ENCODE measurements at regions not wholly inside any gene's neighbourhood (a gene's known extent, or its start where the extent isn't known, plus 50 kb on each side); places are given as distances from the start of the nearest gene placed in this dataset.

DNA sequence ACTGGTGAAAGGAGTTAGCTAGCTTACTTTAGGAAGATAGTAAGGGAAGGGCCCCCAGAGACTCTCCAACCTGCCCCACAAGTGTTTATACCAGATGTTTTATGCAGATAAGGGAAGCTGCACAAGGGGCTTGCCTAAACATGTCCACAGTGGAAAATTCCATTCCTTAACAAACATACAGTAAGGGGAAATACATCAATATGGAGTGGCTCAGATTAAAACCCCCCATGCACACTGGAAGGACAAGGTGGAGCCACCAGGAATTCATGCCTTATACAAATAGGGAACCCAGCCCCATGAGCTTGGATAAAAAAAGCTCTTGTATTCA is 106.3 kb upstream of the GPBP1 start (continued):
- TF ChIP-seq, protein P1, sequence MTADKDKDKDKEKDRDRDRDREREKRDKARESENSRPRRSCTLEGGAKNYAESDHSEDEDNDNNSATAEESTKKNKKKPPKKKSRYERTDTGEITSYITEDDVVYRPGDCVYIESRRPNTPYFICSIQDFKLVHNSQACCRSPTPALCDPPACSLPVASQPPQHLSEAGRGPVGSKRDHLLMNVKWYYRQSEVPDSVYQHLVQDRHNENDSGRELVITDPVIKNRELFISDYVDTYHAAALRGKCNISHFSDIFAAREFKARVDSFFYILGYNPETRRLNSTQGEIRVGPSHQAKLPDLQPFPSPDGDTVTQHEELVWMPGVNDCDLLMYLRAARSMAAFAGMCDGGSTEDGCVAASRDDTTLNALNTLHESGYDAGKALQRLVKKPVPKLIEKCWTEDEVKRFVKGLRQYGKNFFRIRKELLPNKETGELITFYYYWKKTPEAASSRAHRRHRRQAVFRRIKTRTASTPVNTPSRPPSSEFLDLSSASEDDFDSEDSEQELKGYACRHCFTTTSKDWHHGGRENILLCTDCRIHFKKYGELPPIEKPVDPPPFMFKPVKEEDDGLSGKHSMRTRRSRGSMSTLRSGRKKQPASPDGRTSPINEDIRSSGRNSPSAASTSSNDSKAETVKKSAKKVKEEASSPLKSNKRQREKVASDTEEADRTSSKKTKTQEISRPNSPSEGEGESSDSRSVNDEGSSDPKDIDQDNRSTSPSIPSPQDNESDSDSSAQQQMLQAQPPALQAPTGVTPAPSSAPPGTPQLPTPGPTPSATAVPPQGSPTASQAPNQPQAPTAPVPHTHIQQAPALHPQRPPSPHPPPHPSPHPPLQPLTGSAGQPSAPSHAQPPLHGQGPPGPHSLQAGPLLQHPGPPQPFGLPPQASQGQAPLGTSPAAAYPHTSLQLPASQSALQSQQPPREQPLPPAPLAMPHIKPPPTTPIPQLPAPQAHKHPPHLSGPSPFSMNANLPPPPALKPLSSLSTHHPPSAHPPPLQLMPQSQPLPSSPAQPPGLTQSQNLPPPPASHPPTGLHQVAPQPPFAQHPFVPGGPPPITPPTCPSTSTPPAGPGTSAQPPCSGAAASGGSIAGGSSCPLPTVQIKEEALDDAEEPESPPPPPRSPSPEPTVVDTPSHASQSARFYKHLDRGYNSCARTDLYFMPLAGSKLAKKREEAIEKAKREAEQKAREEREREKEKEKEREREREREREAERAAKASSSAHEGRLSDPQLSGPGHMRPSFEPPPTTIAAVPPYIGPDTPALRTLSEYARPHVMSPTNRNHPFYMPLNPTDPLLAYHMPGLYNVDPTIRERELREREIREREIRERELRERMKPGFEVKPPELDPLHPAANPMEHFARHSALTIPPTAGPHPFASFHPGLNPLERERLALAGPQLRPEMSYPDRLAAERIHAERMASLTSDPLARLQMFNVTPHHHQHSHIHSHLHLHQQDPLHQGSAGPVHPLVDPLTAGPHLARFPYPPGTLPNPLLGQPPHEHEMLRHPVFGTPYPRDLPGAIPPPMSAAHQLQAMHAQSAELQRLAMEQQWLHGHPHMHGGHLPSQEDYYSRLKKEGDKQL (CRISPR knock-in tag; IDR thresholded peaks at IDR 0.05; ENCODE audit: borderline replicate concordance) = no peak
- TF ChIP-seq ZC3H4 (CRISPR knock-in tag; IDR thresholded peaks at IDR 0.05; ENCODE audit: borderline replicate concordance) (no peak), RCOR1 (IDR thresholded peaks at IDR 0.05; ENCODE audit: borderline replicate concordance in 1 of 2, low read depth in 2 of 2, low read length in 2 of 2) (0 out of 4 replicates have a peak, but pooled peaks of 1 of the 2 experiments have one; percentile 12), TGIF2 (CRISPR knock-in tag; IDR thresholded peaks at IDR 0.05) (no peak), TEAD1 (CRISPR knock-in tag; IDR thresholded peaks at IDR 0.05) (0 out of 4 replicates have a peak, but pooled peaks of 1 of the 2 experiments have one; percentile 11), ETV5 (CRISPR knock-in tag; IDR thresholded peaks at IDR 0.05; ENCODE audit: low read depth) (no peak), ZNF717 (CRISPR knock-in tag; IDR thresholded peaks at IDR 0.05) (no peak), SMAD3 (CRISPR knock-in tag; conservative IDR thresholded peaks at IDR 0.05) (no peak), ZNF445 (CRISPR knock-in tag; IDR thresholded peaks at IDR 0.05; ENCODE audit: low read depth) (no peak), ZNF584 (CRISPR knock-in tag; IDR thresholded peaks at IDR 0.05; ENCODE audit: low read depth) (no peak), SLC30A9 (CRISPR knock-in tag; IDR thresholded peaks at IDR 0.05) (no peak), NFE2 (IDR thresholded peaks at IDR 0.05; ENCODE audit: low read depth) (no peak), CBFA2T3 (IDR thresholded peaks at IDR 0.05) (peak; percentile 73), NR4A1 (CRISPR knock-in tag; IDR thresholded peaks at IDR 0.05) (no peak), NR4A1 (tag; IDR thresholded peaks at IDR 0.05) (peak; percentile 41; the same call in 1 of the 2 replicates), STAT5B (CRISPR knock-in tag; IDR thresholded peaks at IDR 0.05) (no peak), ZNF165 (CRISPR knock-in tag; IDR thresholded peaks at IDR 0.05; ENCODE audit: borderline replicate concordance) (no peak), ZFP1 (CRISPR knock-in tag; IDR thresholded peaks at IDR 0.05) (no peak), EP300 (IDR thresholded peaks at IDR 0.05; ENCODE audit: low read length) (peak; percentile 61; the same call in 1 of the 2 replicates), THRAP3 (IDR thresholded peaks at IDR 0.05; ENCODE audit: borderline replicate concordance) (no peak), NUFIP1 (IDR thresholded peaks at IDR 0.05; ENCODE audit: partially characterized antibody) (no peak)
- TF ChIP-seq, protein P2, sequence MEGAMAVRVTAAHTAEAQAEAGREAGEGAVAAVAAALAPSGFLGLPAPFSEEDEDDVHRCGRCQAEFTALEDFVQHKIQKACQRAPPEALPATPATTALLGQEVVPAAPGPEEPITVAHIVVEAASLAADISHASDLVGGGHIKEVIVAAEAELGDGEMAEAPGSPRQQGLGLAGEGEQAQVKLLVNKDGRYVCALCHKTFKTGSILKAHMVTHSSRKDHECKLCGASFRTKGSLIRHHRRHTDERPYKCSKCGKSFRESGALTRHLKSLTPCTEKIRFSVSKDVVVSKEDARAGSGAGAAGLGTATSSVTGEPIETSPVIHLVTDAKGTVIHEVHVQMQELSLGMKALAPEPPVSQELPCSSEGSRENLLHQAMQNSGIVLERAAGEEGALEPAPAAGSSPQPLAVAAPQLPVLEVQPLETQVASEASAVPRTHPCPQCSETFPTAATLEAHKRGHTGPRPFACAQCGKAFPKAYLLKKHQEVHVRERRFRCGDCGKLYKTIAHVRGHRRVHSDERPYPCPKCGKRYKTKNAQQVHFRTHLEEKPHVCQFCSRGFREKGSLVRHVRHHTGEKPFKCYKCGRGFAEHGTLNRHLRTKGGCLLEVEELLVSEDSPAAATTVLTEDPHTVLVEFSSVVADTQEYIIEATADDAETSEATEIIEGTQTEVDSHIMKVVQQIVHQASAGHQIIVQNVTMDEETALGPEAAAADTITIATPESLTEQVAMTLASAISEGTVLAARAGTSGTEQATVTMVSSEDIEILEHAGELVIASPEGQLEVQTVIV (CRISPR knock-in tag; IDR thresholded peaks at IDR 0.05; ENCODE audit: borderline replicate concordance) = no peak
- TF ChIP-seq, protein P3, sequence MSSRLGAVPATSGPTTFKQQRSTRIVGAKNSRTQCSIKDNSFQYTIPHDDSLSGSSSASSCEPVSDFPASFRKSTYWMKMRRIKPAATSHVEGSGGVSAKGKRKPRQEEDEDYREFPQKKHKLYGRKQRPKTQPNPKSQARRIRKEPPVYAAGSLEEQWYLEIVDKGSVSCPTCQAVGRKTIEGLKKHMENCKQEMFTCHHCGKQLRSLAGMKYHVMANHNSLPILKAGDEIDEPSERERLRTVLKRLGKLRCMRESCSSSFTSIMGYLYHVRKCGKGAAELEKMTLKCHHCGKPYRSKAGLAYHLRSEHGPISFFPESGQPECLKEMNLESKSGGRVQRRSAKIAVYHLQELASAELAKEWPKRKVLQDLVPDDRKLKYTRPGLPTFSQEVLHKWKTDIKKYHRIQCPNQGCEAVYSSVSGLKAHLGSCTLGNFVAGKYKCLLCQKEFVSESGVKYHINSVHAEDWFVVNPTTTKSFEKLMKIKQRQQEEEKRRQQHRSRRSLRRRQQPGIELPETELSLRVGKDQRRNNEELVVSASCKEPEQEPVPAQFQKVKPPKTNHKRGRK (tag; IDR thresholded peaks at IDR 0.05) = no peak
